GM18867 (cell line): ENCODE measurements at regions not wholly inside any gene's neighbourhood (a gene's known extent, or its start where the extent isn't known, plus 50 kb on each side); places are given as distances from the start of the nearest gene placed in this dataset.
A peak's percentile ranks its signal among the peaks of the same experiment; 100 is the strongest.
"Not testable (repeated sequence)": the region's sequence is repeated elsewhere in the genome, so short reads cannot be mapped to it uniquely, and the experiment has no call there.

Source experiments
- ATAC-seq: cut with Tn5 transposase; IDR thresholded peaks from one replicate; pipeline ENCODE4 v1.9.1; 2021; ENCODE audit warnings: mild to moderate bottlenecking, moderate library complexity; ENCODE audit not compliant: unreplicated experiment

- not testable (repeated sequence) for ATAC-seq
Measured at GRCh38 chr10:109809954-109810353, 113.4 kb downstream of the XPNPEP1 start.

GRCh38 chr10:109801191-109801590, 122.1 kb downstream of the XPNPEP1 start:
- not testable (repeated sequence) for ATAC-seq

DNA sequence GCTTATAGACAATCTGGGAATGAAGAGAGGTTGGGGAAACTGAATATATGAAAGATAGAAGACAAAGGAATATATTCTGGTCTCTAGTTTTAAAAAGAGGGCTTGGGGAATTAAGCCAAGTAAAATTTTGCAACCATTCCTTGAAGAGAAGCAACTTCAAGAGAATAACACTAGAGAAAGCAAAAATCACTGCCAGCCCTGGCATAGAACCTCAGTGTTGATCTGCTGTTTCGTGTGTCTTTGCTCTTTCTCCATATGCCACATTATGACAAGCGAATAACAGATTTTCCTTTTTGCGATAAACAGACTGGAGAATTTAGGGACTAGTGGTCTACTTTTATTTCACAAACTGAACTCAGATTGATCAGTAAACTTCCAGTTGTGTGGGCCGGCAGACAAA, 132.7 kb downstream of the XPNPEP1 start:
- ATAC-seq: no peak

GRCh38 chr10:109784236-109784635, 139.1 kb downstream of the XPNPEP1 start:
- ATAC-seq: no peak

GRCh38 chr10:109783286-109783685, 140.0 kb downstream of the XPNPEP1 start:
- ATAC-seq: no peak

DNA sequence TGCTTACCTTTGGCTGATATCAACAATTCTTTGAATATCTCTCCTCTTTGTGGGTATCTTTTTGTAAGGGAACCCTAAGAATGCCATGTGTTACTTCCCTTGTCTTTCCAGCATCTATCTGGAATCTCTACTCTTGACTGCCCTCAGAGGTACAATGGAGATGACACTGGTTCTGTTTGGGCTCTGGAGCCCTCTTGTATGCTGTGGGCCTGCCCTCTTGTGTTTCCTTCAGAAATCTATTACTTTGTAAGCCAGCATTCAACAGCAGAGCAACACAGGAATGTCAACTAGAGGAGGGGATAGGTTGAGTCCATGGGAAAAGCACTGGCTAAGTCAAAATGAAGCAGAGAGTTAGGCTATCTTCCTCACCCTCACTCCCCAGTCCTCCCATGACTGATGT, 142.3 kb downstream of the XPNPEP1 start:
- no peak for ATAC-seq

DNA sequence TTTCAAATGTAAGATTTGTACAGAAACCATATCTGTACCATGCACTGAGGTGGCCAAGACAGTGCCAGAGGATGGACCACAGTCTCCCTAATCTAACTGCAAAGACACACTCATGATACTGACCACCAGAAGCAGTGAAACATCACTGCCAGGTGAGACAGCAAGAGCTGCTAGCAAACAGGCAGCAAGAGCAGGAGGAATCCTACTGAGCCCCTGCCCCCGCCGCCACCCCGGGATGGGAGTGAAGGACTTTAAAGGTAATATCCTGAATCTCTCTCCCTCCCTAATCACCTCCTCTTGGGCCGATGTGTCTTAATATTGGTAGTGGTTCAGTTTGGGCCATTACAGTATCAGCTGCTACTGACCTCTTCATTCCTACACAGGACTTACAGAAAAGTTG, 144.3 kb downstream of the XPNPEP1 start:
- no peak for ATAC-seq

DNA sequence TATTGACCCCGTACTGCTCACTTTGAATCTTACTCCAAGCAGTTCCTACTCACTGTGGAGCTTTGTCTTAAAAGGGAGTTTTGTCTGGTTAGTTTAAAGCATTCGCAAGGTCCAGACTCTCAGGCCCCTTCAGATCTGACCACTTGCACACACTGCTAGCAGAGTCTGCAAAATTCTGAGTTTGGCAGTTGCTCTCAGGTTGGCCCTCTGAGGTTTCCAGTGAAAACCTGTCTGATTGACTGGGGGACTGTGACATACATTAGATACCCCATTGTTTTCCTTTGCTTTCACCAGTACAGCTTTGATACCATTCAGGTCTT, 149.2 kb downstream of the XPNPEP1 start:
- peak; percentile 13 for ATAC-seq

- peak; percentile 63 for ATAC-seq
Measured at GRCh38 chr10:109773288-109774120, 149.8 kb downstream of the XPNPEP1 start.

DNA sequence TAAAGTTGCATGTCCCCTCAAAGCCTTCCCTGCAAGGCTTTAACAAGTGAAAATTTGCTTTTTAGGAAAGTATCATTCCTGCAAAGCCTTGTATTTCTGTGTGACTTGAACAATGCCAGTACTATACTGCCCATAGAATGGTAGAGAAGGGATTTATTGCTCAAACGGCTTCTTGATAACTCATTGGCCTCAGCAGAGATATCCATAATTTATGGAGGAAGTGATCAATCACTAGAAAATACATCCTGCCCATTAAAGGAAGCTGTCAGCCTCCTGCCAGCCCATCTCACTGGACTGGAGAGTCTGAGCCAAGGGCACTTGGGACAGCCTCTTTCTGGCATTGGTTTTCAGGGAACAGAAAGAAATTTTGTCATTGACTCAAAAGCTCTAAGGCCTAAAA, 152.6 kb downstream of the XPNPEP1 start:
- ATAC-seq: no peak

DNA sequence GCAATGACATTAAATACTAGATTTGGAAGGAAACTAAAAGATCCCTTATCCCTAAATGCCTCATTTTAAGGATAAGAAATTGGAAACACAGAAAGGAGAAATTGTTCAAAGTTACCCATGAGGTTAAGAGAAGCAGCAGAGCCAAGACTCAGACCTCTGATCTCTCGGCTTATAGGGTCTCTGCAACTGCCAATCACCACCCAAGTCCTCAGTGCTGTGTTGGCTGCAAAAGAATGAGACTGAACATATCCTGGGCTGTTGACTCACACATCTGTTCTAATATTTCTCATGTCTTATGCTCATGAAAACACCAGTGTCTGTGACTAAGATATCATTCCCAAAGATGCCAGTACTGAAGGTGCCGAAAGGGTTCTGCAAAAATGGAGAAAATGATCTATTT, 153.3 kb downstream of the XPNPEP1 start:
- no peak for ATAC-seq

DNA sequence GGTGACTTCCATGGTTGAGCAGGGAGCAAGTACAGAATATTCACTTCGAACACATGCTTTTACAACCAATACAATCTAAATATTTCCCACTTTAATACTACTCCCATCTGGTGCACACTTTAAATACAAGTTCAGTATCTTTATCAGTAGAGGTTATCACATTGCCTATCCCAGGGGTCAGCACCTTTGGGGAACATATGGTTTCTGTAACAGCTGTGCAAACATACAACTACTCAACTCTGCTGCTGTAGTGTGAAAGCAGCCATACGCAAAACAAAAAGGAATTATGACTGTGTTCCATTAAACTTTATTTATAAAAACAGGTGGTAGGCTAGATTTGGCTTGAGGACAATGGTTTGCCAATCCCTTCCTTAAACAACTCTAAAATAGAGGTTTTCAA, 157.5 kb downstream of the XPNPEP1 start:
- ATAC-seq: no peak

DNA sequence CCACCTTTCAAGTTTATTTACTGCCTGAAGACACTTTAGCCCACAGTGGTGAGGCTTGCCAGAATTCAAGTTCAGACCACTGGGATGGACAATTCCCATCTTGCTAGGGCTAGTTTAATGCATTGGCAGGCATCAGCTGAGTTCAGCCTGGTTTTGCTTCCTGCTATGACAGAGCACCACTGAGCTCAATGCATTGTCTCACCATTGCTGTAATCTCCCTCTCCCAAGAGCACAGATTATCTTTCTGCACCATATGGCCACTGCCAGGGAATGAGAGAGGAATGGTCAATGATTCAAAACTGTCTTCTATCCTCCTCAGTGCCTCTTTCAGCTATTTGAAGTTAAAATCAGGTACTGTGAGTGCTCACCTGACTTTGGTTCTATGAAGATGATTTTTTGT, 160.8 kb downstream of the XPNPEP1 start:
- ATAC-seq: no peak

DNA sequence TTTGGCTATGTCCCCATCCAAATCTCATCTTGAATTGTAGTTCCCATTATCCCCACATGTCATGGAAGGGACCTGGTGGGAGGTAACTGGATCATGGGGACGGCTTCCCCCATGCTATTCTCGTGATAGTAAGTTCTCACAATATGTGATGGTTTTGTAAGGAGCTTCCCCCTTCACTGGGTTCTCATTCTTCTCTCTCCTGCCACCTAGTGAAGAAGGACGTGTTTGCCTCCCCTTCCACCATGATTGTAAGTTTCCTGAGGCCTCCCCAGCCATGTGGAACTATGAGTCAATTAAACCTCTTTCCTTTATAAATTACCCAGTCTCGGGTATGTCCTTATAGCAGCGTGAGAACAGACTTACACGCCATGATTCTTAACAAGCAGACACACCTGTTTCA, 165.6 kb downstream of the XPNPEP1 start:
- ATAC-seq: not testable (repeated sequence)

- ATAC-seq: no peak
Measured at GRCh38 chr10:109746861-109747260, 176.4 kb downstream of the XPNPEP1 start.

DNA sequence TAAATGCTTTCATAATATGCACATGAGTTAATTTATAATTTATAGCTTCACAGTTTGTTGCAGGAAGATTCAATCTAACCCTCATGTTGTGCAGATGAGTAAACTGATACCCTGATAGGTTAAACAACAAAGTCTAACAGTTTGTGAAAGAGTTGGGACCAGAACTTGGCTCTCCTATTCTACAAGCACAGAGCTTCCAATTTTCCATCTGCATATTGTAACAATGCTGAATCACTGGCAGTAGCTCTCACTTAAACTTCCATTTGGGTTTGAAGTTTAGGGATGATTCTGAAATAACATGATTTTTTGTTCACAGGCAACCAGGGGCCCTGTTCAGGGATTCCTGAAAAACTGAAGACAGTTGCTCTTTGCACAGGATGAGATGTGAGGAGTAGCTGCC, 179.3 kb downstream of the XPNPEP1 start:
- ATAC-seq: no peak

DNA sequence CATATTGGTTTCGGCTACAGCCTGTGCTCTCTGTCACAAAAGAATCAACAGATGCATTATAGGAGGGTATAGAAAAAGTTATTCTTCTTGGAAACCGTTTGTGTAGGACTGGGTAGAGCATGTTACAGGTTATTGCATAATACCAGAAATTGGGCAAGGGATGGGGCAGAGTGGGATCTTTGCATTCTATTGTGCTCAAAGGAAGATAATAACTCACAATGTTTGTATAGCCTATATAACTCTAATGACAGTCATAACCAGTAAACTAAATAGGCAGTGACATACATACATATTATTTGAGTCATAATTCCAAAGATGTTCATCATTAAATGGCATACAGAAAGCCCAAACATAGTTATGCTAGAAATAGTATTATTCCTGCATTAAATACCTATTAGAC, 179.7 kb downstream of the XPNPEP1 start:
- no peak for ATAC-seq

- no peak for ATAC-seq
Measured at GRCh38 chr10:109743146-109743545, 180.2 kb downstream of the XPNPEP1 start.

DNA sequence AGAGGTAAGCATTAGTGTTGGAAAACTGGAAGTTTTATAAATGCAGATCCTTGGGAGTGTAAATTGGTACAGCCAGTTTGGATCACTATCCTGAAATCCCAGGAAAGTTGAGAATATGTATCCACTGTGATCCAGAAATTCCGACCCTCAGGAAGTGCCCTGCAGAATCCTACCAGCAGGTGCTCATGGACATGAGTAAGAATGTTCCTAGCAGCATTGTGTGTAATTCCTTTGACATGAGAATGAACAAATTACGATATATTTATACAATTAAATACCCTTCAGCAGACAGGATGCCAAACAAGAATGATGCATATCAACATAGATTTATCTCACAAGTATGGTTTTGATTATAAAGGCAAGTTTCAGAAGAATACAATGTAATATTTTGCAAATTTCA, 181.6 kb downstream of the XPNPEP1 start:
- no peak for ATAC-seq

- ATAC-seq: no peak
Measured at GRCh38 chr10:109740436-109740835, 182.9 kb downstream of the XPNPEP1 start.

GRCh38 chr10:109737626-109738025, 185.7 kb downstream of the XPNPEP1 start:
- ATAC-seq: no peak

DNA sequence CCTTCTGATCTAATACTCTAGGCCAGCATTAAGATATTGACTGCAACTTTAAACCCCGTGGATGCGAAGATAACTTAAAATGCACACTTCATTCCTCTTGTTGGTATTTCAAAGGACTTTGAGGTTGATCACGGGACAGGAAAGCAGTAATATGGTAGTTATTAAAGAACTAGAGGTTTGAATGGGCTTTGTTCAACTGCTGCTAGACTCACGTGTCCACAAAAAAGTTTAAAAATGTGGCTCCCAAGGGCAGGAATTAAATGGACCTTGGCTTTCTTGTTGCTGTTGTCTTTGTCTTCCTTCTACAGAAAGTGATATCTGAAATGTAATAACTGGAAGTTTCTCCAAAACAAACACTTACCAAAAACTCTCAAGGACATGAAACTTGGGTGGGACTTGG, 186.3 kb downstream of the XPNPEP1 start:
- ATAC-seq: no peak

DNA sequence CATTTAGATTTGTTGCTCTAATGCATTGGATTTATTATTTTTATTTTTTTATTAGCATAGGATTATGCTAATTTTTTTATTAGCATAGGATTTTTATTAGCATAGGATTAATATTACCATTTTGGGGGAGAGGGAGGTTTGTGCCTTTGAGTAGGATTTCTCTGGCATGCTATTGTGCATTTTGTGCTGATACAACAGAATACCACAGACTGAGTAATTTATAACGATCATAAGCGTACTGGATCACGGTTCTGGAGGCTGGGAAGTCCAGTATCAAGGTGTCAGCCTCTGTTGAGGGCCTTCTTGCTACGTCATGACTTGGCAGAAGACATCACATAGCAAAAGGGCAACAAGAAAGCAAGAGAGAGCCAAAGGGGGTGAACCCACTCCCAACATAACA, 187.5 kb downstream of the XPNPEP1 start:
- no peak for ATAC-seq
